ENCODE measurements at regions not wholly inside any gene's neighbourhood (a gene's known extent, or its start where the extent isn't known, plus 50 kb on each side); places are given as distances from the start of the nearest gene placed in this dataset.

GRCh38 chrX:34270434-34270833 lies 138.3 kb upstream of the FAM47A start:
- Histone ChIP-seq H3K4me1 (ENCODE audit: insufficient read depth) (peaks cover 10% of the 10 kb centered on the region), H4K20me1 (replicated peaks; ENCODE audit: insufficient read depth) (no peaks in the 10 kb centered on the region), H2AFZ (no peak overlapping the region), H3F3A (replicated peaks; ENCODE audit: low read depth) (no peaks in the 10 kb centered on the region), H3K4me3 (no peak overlapping the region), H3K27me3 (ENCODE audit: insufficient read depth) (no peaks in the 10 kb centered on the region), H3K36me3 (ENCODE audit: insufficient read depth) (no peaks in the 10 kb centered on the region), H3K27ac (ENCODE audit: low read depth) (no peak overlapping the region), H3K9me2 (ENCODE audit: insufficient read depth) (no peaks in the 10 kb centered on the region), H3K79me2 (replicated peaks; ENCODE audit: insufficient read depth) (no peaks in the 10 kb centered on the region), H3K4me2 (no peak overlapping the region)
- H3K9me3 Mint-ChIP-seq, result no peaks in the 10 kb centered on the region
- DNase-seq (ENCODE audit: low spot score) (no peak), ATAC-seq (no peak)
- H3K4me3 Mint-ChIP-seq, result no peak overlapping the region
- TF ChIP-seq JUNB (IDR thresholded peaks at IDR 0.05; ENCODE audit: unreplicated experiment), result no peak
- no peak for TF ChIP-seq POLR2AphosphoS5 (IDR thresholded peaks at IDR 0.05; ENCODE audit: low read depth)
- TF ChIP-seq ZNF331 (CRISPR knock-in tag; IDR thresholded peaks at IDR 0.05; ENCODE audit: low read depth), result no peak
- no peak for TF ChIP-seq REST (IDR thresholded peaks at IDR 0.05; ENCODE audit: unreplicated experiment)
- TF ChIP-seq ZNF462 (CRISPR knock-in tag; IDR thresholded peaks at IDR 0.05), result no peak
- no peak for TF ChIP-seq CTCF (conservative IDR thresholded peaks at IDR 0.05; ENCODE audit: low read depth in 2 of 2)
- TF ChIP-seq CREB1 (CRISPR knock-in tag; IDR thresholded peaks at IDR 0.05; ENCODE audit: low read depth), result no peak
- no peak for TF ChIP-seq ETS1 (IDR thresholded peaks at IDR 0.05)
- no peak for TF ChIP-seq STAT1 (IDR thresholded peaks at IDR 0.05; ENCODE audit: unreplicated experiment)
- no peak for TF ChIP-seq EZH2 (IDR thresholded peaks at IDR 0.05; ENCODE audit: low read depth, unreplicated experiment)
- no peak for TF ChIP-seq ZNF114 (CRISPR knock-in tag; IDR thresholded peaks at IDR 0.05)
- no peak for TF ChIP-seq NANOG (IDR thresholded peaks at IDR 0.05; ENCODE audit: borderline replicate concordance)
- no peak for TF ChIP-seq EZH2phosphoT487 (IDR thresholded peaks at IDR 0.05; ENCODE audit: unreplicated experiment)
- peaks cover 24% of the 10 kb centered on the region; the same call in 2 of the 3 replicates for H3K4me1 Mint-ChIP-seq
- no peaks in the 10 kb centered on the region for H3K27me3 Mint-ChIP-seq (ENCODE audit: insufficient read depth, low read depth, poor library complexity)
- no peaks in the 10 kb centered on the region for H3K36me3 Mint-ChIP-seq (ENCODE audit: low read depth)
- H3K27ac Mint-ChIP-seq, result no peak overlapping the region

Measured in GM23338 (cell line).